ENCODE measurements at regions not wholly inside any gene's neighbourhood (a gene's known extent, or its start where the extent isn't known, plus 50 kb on each side); places are given as distances from the start of the nearest gene placed in this dataset.
"Not testable (repeated sequence)": the region's sequence is repeated elsewhere in the genome, so short reads cannot be mapped to it uniquely, and the experiment has no call there.

- DNase-seq (ENCODE audit: low read depth) = no peak
These were observed 240.4 kb upstream of the RREB1 start for GRCh38 chr6:6867404-6867799.

- DNase-seq (ENCODE audit: low read depth) = no peak
These were observed 238.7 kb upstream of the RREB1 start for GRCh38 chr6:6869094-6869493.

- no peak for DNase-seq (ENCODE audit: low read depth)
These were observed 236.8 kb upstream of the RREB1 start for GRCh38 chr6:6870921-6871320.

GRCh38 chr6:6872459-6873344 is 235.1 kb upstream of the RREB1 start:
- DNase-seq (ENCODE audit: low read depth) = no peak

DNA sequence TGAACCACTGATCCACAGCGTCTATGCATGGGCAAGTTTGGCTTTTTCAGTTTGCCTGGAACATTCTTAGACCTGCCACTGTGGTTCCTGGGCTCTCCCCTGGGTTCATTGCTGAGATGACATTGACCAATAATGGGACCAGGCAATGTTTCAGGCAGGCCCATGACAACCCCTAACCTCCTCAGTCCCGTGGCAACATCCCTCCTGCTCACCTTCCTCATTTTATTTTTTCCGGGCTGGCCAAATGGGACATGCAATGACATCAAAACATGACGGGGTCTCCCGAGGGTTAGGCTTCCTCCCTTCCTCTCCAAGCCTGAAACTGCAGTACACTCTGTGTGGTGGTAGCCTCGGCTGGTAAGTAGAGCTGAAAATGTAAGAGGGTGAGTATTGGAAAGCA is 234.0 kb upstream of the RREB1 start:
- DNase-seq (ENCODE audit: low read depth) = no peak

GRCh38 chr6:6875818-6876470 is 231.8 kb upstream of the RREB1 start:
- no peak for DNase-seq (ENCODE audit: low read depth)

DNA sequence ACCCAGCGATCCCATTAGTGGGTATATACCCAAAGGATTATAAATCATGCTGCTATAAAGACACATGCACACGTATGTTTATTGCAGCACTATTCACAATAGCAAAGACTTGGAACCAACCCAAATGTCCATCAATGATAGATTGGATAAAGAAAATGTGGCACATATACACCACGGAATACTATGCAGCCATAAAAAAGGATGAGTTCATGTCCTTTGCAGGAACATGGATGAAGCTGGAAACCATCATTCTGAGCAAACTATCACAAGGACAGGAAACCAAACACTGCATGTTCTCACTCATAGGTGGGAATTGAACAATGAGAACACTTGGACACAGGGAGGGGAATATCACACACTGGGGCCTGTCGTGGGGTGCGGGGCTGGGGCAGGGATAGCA is 230.0 kb upstream of the RREB1 start:
- DNase-seq (ENCODE audit: low read depth) = not testable (repeated sequence)

GRCh38 chr6:6878887-6879585 is 228.7 kb upstream of the RREB1 start:
- DNase-seq (ENCODE audit: low read depth) = no peak

DNA sequence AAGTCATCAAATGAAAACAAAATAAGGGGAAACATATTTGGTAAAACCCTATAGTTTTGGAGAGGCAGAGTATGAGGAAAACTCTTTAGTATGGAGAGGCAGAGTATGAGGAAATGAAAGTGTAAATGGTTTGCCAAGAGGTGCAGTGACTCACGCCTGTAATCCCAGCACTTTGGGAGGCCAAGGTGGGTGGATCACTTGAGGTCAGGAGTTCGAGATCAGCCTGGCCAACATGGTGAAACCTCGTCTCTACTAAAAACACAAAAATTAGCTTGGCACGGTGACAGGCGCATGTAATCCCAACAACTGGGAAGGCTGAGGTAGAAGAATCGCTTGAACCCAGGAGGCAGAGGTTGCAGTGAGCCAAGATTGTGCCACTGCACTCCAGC is 228.2 kb upstream of the RREB1 start:
- not testable (repeated sequence) for DNase-seq (ENCODE audit: low read depth)

DNA sequence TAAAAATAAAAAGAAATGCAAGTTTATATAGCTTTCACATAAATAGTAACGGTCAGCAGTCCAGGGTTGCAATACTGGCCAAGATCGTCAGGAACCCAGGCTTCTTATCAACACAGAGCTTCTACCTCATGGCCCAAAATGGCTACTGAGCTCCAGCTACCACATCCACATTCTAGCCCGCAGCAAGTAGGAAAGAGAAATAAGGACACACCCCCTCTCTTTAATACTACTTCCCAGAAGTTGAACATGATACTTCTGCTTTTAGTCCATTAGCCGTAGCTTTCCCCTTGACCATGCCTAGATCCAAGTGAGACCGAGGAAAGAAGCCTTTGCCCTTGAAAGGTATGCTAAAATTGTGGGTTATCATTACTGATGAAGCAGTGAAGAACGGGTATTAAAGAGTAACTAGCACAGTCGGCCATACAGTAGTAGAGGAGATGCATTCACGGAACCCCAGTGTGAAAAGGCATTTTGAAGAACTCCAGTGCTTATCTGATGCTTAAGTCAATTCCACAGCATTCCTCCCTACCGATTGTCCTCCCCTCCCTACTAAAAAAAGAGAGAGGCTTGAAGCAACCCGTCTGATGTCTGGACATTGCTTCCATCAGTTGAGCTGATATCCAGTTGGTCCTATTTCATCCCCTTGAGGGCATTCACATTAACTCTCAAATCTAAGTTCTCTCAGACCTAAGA is 226.9 kb upstream of the RREB1 start:
- no peak for DNase-seq (ENCODE audit: low read depth)

DNA sequence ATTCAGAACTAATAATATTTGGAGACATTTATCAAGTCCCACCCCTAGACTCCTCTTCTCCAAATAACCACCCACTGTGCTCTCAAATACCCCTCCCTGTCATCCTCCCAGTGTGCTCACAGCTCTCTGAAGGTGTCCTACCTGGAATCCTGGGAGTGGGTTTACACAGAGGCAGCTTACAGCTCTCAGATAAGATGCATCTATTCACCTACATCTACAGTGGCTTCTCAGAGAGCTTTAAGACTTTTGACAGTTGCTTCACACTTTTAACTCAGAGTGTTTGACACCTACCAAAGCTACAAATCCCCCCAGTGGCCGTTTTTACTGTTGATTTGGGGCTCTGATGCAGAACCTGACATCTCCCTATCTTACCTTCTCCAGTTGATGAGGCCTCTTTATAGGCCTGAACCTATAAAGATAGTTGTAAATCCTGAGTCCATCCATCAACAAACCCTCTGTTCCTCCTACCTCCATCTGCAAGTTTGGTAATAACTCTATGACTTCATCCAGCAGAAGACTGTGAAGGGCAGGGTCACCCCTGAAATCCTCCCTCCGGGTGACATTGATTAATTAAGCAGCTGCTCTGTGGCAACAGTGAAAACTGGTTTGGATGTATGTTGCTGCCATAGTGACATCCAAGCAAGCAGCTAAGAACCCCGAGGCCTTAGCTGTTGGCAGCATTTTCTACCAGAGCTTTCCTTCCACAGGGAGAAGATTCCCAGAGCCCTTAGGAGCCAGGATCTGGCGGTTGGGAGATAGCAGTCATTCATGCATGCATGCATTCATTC is 226.1 kb upstream of the RREB1 start:
- no peak for DNase-seq (ENCODE audit: low read depth)

DNA sequence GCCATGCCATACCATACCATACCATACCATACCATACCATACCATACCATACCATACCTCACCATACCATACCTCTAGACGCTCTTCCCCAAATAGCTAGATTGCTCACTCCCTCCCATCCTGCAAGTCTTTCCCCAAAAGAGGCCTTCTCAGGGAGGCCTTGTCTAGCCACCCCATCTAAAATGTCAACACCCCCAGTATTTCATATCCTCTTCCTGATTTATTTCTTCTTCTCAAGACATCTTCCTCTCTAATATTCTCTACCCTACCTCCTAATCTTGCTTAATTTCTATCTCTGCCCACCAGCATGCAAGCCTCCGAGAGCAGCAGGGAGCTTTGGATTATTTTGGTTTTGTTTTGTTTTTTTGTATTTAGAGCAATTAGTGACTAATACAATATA is 225.2 kb upstream of the RREB1 start:
- no peak for DNase-seq (ENCODE audit: low read depth)

GRCh38 chr6:6883011-6883410 is 224.8 kb upstream of the RREB1 start:
- no peak for DNase-seq (ENCODE audit: low read depth)

DNA sequence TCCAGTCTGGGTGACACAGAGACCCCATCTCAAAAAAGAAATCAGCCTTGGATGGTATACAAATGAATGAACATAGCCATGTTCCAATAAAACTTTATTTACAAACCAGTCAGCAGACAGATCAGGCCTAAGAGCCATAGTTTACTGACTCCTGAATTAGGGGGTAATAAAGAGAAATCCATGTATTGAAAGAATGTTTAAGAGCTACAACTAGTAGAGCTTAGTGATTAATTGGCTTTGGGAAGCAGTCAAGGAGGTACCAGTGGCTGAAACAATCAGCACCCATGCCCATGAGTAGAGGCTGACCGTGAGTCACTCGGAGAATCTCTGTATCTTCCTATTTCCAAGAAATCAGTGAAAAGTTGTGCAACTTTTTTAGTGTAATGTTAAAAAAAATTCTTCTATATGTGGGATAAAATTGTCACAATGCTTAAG is 223.6 kb upstream of the RREB1 start:
- no peak for DNase-seq (ENCODE audit: low read depth)

- DNase-seq (ENCODE audit: low read depth) = no peak
These were observed 222.8 kb upstream of the RREB1 start for GRCh38 chr6:6884916-6885315.

- DNase-seq (ENCODE audit: low read depth) = no peak
These were observed 222.1 kb upstream of the RREB1 start for GRCh38 chr6:6885521-6886170.

DNA sequence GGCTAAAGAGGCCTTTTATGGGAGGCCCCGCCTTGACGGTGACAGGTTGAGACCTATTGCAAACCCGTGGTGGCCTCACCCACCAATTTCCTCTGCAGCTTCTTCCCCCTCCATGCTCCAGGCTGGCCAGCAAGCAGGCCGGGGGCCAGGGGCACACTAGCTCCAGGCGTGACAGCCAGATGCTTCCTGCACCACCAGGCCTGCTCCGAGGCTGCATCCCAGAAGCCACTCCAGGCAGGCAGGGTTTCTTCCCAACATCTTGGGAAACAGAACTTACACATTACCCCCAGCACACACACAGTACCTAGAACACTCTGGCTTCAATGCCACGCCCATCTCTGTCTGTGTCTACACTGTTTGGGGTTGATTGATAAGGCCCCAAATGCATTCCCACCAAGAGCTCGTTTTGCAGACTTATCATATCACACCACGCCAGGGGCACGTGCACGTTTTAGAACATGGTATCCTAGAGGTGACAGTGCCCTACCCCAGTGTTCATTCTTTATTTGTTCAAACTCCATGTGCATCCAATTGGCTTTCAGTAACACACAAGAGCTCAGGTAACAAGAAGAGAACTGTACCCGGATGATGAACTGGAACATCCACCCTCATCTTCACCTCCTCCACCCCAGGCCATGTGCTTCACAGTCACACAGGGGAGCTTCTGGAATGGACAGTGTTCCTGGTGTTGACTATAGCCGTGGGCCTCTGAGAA is 221.4 kb upstream of the RREB1 start:
- no peak for DNase-seq (ENCODE audit: low read depth)

DNA sequence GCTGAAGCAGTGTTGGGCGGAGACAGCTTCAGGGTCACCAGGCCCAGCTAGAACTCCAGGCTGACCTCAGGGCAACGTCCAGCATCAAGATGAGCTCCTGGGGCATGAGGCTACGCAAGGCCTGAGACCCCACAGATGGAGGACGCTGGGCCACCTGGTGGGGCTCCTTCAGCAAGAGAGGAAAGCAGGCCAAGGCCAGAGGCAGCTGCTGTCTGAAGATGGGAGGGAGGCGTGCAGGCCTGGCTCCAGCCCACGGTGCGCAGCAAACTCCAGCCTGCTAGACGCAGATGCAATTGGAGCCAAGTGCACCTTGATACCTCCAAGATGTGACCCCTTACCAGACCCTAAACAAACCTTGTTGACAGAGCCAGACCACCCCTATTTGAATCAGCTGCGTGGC is 220.9 kb upstream of the RREB1 start:
- no peak for DNase-seq (ENCODE audit: low read depth)

GRCh38 chr6:6889601-6890000 is 218.2 kb upstream of the RREB1 start:
- DNase-seq (ENCODE audit: low read depth) = no peak

- DNase-seq (ENCODE audit: low read depth) = no peak
These were observed 217.3 kb upstream of the RREB1 start for GRCh38 chr6:6890400-6890858.
